ENCODE measurements at regions not wholly inside any gene's neighbourhood (a gene's known extent, or its start where the extent isn't known, plus 50 kb on each side); places are given as distances from the start of the nearest gene placed in this dataset.

GRCh38 chr9:88680041-88680440, 145.1 kb downstream of the NXNL2 start:
- TF ChIP-seq CTCF (conservative IDR thresholded peaks at IDR 0.05; ENCODE audit: low read depth, low read length) (no peak), POLR2A (IDR thresholded peaks at IDR 0.05; ENCODE audit: low read depth, low read length) (no peak), MXI1 (IDR thresholded peaks at IDR 0.05; ENCODE audit: borderline replicate concordance, low read depth, low read length) (no peak), RAD21 (IDR thresholded peaks at IDR 0.05; ENCODE audit: low read length) (no peak), RFX5 (IDR thresholded peaks at IDR 0.05; ENCODE audit: low read depth, low read length) (no peak), CEBPB (IDR thresholded peaks at IDR 0.05; ENCODE audit: low read depth, low read length) (no peak), USF2 (IDR thresholded peaks at IDR 0.05; ENCODE audit: low read depth, low read length) (no peak), SMC3 (IDR thresholded peaks at IDR 0.05; ENCODE audit: low read depth, low read length) (no peak), MAFK (IDR thresholded peaks at IDR 0.05; ENCODE audit: low read depth, low read length) (no peak), ELK1 (IDR thresholded peaks at IDR 0.05; ENCODE audit: borderline replicate concordance, low read depth, low read length) (no peak), MAZ (IDR thresholded peaks at IDR 0.05; ENCODE audit: borderline replicate concordance, low read depth, low read length) (no peak), RCOR1 (IDR thresholded peaks at IDR 0.05; ENCODE audit: insufficient replicate concordance, low read length) (no peak), BHLHE40 (IDR thresholded peaks at IDR 0.05; ENCODE audit: low read depth, low read length) (no peak)

Measured in IMR-90 (cell line).